ENCODE measurements at regions not wholly inside any gene's neighbourhood (a gene's known extent, or its start where the extent isn't known, plus 50 kb on each side); places are given as distances from the start of the nearest gene placed in this dataset.

DNA sequence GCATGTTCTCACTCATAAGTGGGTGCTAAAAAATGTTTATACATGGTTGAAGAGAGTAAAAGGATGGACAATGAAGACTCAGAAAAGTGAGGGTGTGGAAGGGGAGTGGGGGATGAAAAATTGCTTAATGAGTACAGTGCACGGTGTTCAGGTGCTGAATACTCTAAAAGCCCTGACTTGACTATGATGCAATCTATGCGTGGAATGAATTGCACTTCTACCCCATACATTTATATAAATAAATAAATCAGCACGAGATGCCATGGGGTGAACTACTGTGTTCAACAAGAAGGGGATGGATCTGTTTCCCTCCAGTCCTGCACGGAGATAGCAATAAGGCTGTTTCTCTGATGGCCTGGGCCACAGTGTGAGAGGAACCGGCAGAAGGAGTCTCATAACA lies 254.3 kb upstream of the LYZL1 start:
- no peak overlapping the region for H3K27ac ChIP-seq (ENCODE audit: insufficient read depth in 1 of 2, low read depth in 1 of 2, low read length in 2 of 2, poor library complexity in 1 of 2, severe bottlenecking in 2 of 2)
- H3K9me3 ChIP-seq (ENCODE audit: control extremely low read depth in 1 of 5, control insufficient read depth in 4 of 5, insufficient read depth in 2 of 5, low read depth in 1 of 5, low read length in 4 of 5): no peaks in the 10 kb centered on the region
- no peak for DNase-seq
- no peaks in the 10 kb centered on the region for H3K27me3 ChIP-seq (replicated peaks in 2 of 5; ENCODE audit: control insufficient read depth in 4 of 5, insufficient read depth in 5 of 5, low read length in 4 of 5)
- no peaks in the 10 kb centered on the region for H3K4me1 ChIP-seq (ENCODE audit: control extremely low read depth in 1 of 4, control insufficient read depth in 4 of 4, insufficient read depth in 4 of 4, low read length in 3 of 4)
- H3K4me3 ChIP-seq (ENCODE audit: control insufficient read depth in 1 of 7, extremely low read depth in 1 of 7, insufficient read depth in 4 of 7, low read depth in 2 of 7, low read length in 6 of 7): no peak overlapping the region
- H3K36me3 ChIP-seq (ENCODE audit: control insufficient read depth in 4 of 4, insufficient read depth in 4 of 4, low read length in 3 of 4): no peaks in the 10 kb centered on the region
- 50% methylated on average over 2 of the region's 5 CpGs for WGBS (ENCODE audit: insufficient coverage)
- POLR2A ChIA-PET: interaction anchor here (0.7 kb wide), 1 partner anchor 144 kb away, joined by 4 read pairs; no protein-coding TSS in a partner anchor
- CTCF ChIA-PET: no interaction called here

- no peak overlapping the region for H3K4me3 ChIP-seq (ENCODE audit: control insufficient read depth in 1 of 7, extremely low read depth in 1 of 7, insufficient read depth in 4 of 7, low read depth in 2 of 7, low read length in 6 of 7)
- H3K4me1 ChIP-seq (ENCODE audit: control extremely low read depth in 1 of 4, control insufficient read depth in 4 of 4, insufficient read depth in 4 of 4, low read length in 3 of 4): peaks cover 0 to 2% (median 2%) of the 10 kb centered on the region in 4 experiments
- WGBS (ENCODE audit: insufficient coverage): 100% methylated on average over 1 of the region's 2 CpGs
- no peaks in the 10 kb centered on the region for H3K27me3 ChIP-seq (replicated peaks in 2 of 5; ENCODE audit: control insufficient read depth in 4 of 5, insufficient read depth in 5 of 5, low read length in 4 of 5)
- H3K36me3 ChIP-seq (ENCODE audit: control insufficient read depth in 4 of 4, insufficient read depth in 4 of 4, low read length in 3 of 4): no peaks in the 10 kb centered on the region
- no peaks in the 10 kb centered on the region for H3K9me3 ChIP-seq (ENCODE audit: control extremely low read depth in 1 of 5, control insufficient read depth in 4 of 5, insufficient read depth in 2 of 5, low read depth in 1 of 5, low read length in 4 of 5)
- ChIA-PET POLR2A (no interaction called here), CTCF (no interaction called here)
- no peak overlapping the region for H3K27ac ChIP-seq (ENCODE audit: insufficient read depth in 1 of 2, low read depth in 1 of 2, low read length in 2 of 2, poor library complexity in 1 of 2, severe bottlenecking in 2 of 2)
- no peak for DNase-seq
Measured at GRCh38 chr10:29035721-29036120, 253.1 kb upstream of the LYZL1 start.

DNA sequence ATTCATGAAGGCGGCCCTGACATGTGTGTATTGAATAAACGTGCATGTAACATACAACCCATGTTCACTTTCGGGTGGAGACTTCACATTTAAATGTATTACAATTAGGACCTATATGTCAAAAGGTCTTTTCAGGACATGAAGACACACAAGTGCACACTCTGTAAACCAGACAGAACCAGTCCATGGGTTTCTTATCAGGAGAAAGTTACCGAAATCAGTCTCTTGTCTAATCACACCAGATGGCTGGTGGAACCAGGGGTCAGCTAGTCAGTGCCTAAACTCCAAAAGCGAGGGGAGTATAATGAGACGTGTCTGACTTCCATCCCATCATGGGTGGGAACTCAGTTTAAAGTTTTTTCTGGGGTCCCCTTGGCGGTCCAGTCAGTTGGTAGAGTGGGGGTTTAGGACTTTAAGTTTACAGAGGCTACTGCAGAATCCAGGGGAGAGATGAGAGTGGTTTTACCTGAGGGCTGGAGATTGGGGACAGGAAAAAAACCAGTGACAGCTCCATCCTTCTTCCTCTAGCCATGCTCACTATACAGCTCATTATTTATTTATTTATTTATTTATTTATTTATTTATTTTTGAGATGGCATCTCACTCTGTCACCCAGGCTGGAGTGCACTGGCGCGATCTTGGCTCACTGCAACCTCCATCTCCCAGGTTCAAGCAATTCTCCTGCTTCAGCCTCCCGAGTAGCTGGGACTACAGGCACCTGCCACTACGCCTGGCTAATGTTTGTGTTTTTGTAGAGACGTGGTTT lies 251.3 kb upstream of the LYZL1 start:
- no peak overlapping the region for H3K27ac ChIP-seq (ENCODE audit: insufficient read depth in 1 of 2, low read depth in 1 of 2, low read length in 2 of 2, poor library complexity in 1 of 2, severe bottlenecking in 2 of 2)
- 93% methylated on average over 6 of the region's 12 CpGs for WGBS (ENCODE audit: insufficient coverage)
- CTCF ChIA-PET: interaction anchor here (0.9 kb wide), 1 partner anchor 69 kb away, joined by 4 read pairs; no protein-coding TSS in a partner anchor
- POLR2A ChIA-PET: no interaction called here
- no peaks in the 10 kb centered on the region for H3K36me3 ChIP-seq (ENCODE audit: control insufficient read depth in 4 of 4, insufficient read depth in 4 of 4, low read length in 3 of 4)
- H3K9me3 ChIP-seq (ENCODE audit: control extremely low read depth in 1 of 5, control insufficient read depth in 4 of 5, insufficient read depth in 2 of 5, low read depth in 1 of 5, low read length in 4 of 5): no peaks in the 10 kb centered on the region
- DNase-seq: no peak
- H3K27me3 ChIP-seq (replicated peaks in 2 of 5; ENCODE audit: control insufficient read depth in 4 of 5, insufficient read depth in 5 of 5, low read length in 4 of 5): no peaks in the 10 kb centered on the region
- H3K4me3 ChIP-seq (ENCODE audit: control insufficient read depth in 1 of 7, extremely low read depth in 1 of 7, insufficient read depth in 4 of 7, low read depth in 2 of 7, low read length in 6 of 7): no peak overlapping the region
- H3K4me1 ChIP-seq (ENCODE audit: control extremely low read depth in 1 of 4, control insufficient read depth in 4 of 4, insufficient read depth in 4 of 4, low read length in 3 of 4): peaks cover 0 to 6% (median 4%) of the 10 kb centered on the region in 4 experiments

GRCh38 chr10:29039091-29039490 lies 249.8 kb upstream of the LYZL1 start:
- Histone ChIP-seq H3K27me3 (replicated peaks in 2 of 5; ENCODE audit: control insufficient read depth in 4 of 5, insufficient read depth in 5 of 5, low read length in 4 of 5) (no peaks in the 10 kb centered on the region), H3K9me3 (ENCODE audit: control extremely low read depth in 1 of 5, control insufficient read depth in 4 of 5, insufficient read depth in 2 of 5, low read depth in 1 of 5, low read length in 4 of 5) (no peaks in the 10 kb centered on the region), H3K4me3 (ENCODE audit: control insufficient read depth in 1 of 7, extremely low read depth in 1 of 7, insufficient read depth in 4 of 7, low read depth in 2 of 7, low read length in 6 of 7) (no peak overlapping the region), H3K27ac (ENCODE audit: insufficient read depth in 1 of 2, low read depth in 1 of 2, low read length in 2 of 2, poor library complexity in 1 of 2, severe bottlenecking in 2 of 2) (no peak overlapping the region), H3K4me1 (ENCODE audit: control extremely low read depth in 1 of 4, control insufficient read depth in 4 of 4, insufficient read depth in 4 of 4, low read length in 3 of 4) (peaks cover 0 to 6% (median 4%) of the 10 kb centered on the region in 4 experiments), H3K36me3 (ENCODE audit: control insufficient read depth in 4 of 4, insufficient read depth in 4 of 4, low read length in 3 of 4) (no peaks in the 10 kb centered on the region)
- 98% methylated on average over 4 of the region's 5 CpGs for WGBS (ENCODE audit: insufficient coverage)
- no peak for DNase-seq
- POLR2A ChIA-PET: no interaction called here
- CTCF ChIA-PET: interaction anchor here (0.9 kb wide), 1 partner anchor 13 kb away, joined by 3 read pairs; no protein-coding TSS in a partner anchor

DNA sequence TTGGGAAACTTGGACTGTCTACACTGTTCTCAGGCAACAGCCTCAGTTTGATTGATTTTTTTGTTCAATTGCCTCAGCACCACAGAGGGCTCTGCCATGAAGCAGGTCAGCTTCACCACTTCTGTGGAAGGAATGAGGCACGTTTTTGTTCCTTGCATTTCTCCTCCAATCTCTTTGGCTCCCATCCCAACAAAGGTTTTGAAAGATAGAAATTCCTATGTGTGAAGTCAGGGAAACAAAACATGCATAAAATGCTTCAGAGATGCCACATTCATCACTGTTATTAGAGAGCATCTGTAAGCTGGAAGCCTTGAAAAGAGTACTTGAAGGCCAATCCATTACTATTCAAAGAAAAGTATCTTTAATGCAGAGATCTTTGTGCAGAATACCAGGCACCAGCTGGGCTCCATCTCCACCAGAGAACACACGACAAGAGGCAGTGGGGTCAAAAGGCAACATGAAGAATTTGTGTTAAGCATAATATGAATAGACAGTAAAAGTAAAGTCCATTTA lies 249.1 kb upstream of the LYZL1 start:
- no peak for DNase-seq
- Histone ChIP-seq H3K27ac (ENCODE audit: insufficient read depth in 1 of 2, low read depth in 1 of 2, low read length in 2 of 2, poor library complexity in 1 of 2, severe bottlenecking in 2 of 2) (no peak overlapping the region), H3K36me3 (ENCODE audit: control insufficient read depth in 4 of 4, insufficient read depth in 4 of 4, low read length in 3 of 4) (no peaks in the 10 kb centered on the region), H3K9me3 (ENCODE audit: control extremely low read depth in 1 of 5, control insufficient read depth in 4 of 5, insufficient read depth in 2 of 5, low read depth in 1 of 5, low read length in 4 of 5) (no peaks in the 10 kb centered on the region), H3K27me3 (replicated peaks in 2 of 5; ENCODE audit: control insufficient read depth in 4 of 5, insufficient read depth in 5 of 5, low read length in 4 of 5) (no peaks in the 10 kb centered on the region), H3K4me3 (ENCODE audit: control insufficient read depth in 1 of 7, extremely low read depth in 1 of 7, insufficient read depth in 4 of 7, low read depth in 2 of 7, low read length in 6 of 7) (no peak overlapping the region), H3K4me1 (ENCODE audit: control extremely low read depth in 1 of 4, control insufficient read depth in 4 of 4, insufficient read depth in 4 of 4, low read length in 3 of 4) (peaks cover 0 to 6% (median 4%) of the 10 kb centered on the region in 4 experiments)
- ChIA-PET POLR2A (no interaction called here), CTCF (no interaction called here)
- WGBS (ENCODE audit: insufficient coverage): 100% methylated on average over 1 of the region's 2 CpGs

DNA sequence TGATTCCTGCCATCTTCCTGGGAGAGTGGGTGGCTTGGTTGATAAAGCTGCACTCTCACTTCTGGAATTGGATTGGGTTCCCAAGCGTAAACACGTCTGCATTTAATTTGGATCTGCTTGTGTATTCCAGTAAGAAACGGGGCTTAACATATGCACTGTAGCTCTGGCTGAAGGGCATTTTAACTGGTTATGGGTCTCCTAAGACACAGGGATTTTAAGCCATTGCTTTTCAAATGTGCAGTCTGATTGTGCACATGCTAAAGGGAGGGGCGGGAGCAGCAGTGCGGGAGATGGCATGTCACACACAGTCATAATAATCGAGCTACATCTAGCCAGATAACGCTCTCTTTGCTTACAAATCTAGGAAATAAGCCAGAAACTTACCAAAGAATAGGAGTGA lies 247.3 kb upstream of the LYZL1 start:
- H3K27me3 ChIP-seq (replicated peaks in 2 of 5; ENCODE audit: control insufficient read depth in 4 of 5, insufficient read depth in 5 of 5, low read length in 4 of 5): no peaks in the 10 kb centered on the region
- ChIA-PET CTCF (no interaction called here), POLR2A (no interaction called here)
- H3K4me3 ChIP-seq (ENCODE audit: control insufficient read depth in 1 of 7, extremely low read depth in 1 of 7, insufficient read depth in 4 of 7, low read depth in 2 of 7, low read length in 6 of 7): no peak overlapping the region
- peaks cover 0 to 6% (median 4%) of the 10 kb centered on the region in 4 experiments for H3K4me1 ChIP-seq (ENCODE audit: control extremely low read depth in 1 of 4, control insufficient read depth in 4 of 4, insufficient read depth in 4 of 4, low read length in 3 of 4)
- DNase-seq: no peak
- no peak overlapping the region for H3K27ac ChIP-seq (ENCODE audit: insufficient read depth in 1 of 2, low read depth in 1 of 2, low read length in 2 of 2, poor library complexity in 1 of 2, severe bottlenecking in 2 of 2)
- WGBS (ENCODE audit: insufficient coverage): 93% methylated on average over 7 of the region's 7 CpGs
- H3K36me3 ChIP-seq (ENCODE audit: control insufficient read depth in 4 of 4, insufficient read depth in 4 of 4, low read length in 3 of 4): no peaks in the 10 kb centered on the region
- H3K9me3 ChIP-seq (ENCODE audit: control extremely low read depth in 1 of 5, control insufficient read depth in 4 of 5, insufficient read depth in 2 of 5, low read depth in 1 of 5, low read length in 4 of 5): no peaks in the 10 kb centered on the region

- Histone ChIP-seq H3K27me3 (replicated peaks in 2 of 5; ENCODE audit: control insufficient read depth in 4 of 5, insufficient read depth in 5 of 5, low read length in 4 of 5) (no peaks in the 10 kb centered on the region), H3K4me1 (ENCODE audit: control extremely low read depth in 1 of 4, control insufficient read depth in 4 of 4, insufficient read depth in 4 of 4, low read length in 3 of 4) (no peaks in the 10 kb centered on the region), H3K36me3 (ENCODE audit: control insufficient read depth in 4 of 4, insufficient read depth in 4 of 4, low read length in 3 of 4) (no peaks in the 10 kb centered on the region), H3K9me3 (ENCODE audit: control extremely low read depth in 1 of 5, control insufficient read depth in 4 of 5, insufficient read depth in 2 of 5, low read depth in 1 of 5, low read length in 4 of 5) (no peaks in the 10 kb centered on the region), H3K4me3 (ENCODE audit: control insufficient read depth in 1 of 7, extremely low read depth in 1 of 7, insufficient read depth in 4 of 7, low read depth in 2 of 7, low read length in 6 of 7) (no peak overlapping the region), H3K27ac (ENCODE audit: insufficient read depth in 1 of 2, low read depth in 1 of 2, low read length in 2 of 2, poor library complexity in 1 of 2, severe bottlenecking in 2 of 2) (no peak overlapping the region)
- no peak for DNase-seq
- CTCF ChIA-PET: interaction anchor here (1.0 kb wide), 1 partner anchor 12 kb away, joined by 3 read pairs; no protein-coding TSS in a partner anchor
- POLR2A ChIA-PET: no interaction called here
- no CpG with 5 or more reads among the region's 1 CpG for WGBS (ENCODE audit: insufficient coverage)
Measured at GRCh38 chr10:29048506-29048905, 240.4 kb upstream of the LYZL1 start.
